GM12892 (cell line): ENCODE measurements at regions not wholly inside any gene's neighbourhood (a gene's known extent, or its start where the extent isn't known, plus 50 kb on each side); places are given as distances from the start of the nearest gene placed in this dataset.

ENCODE experiments used
- POLR2A ChIP-seq: IDR thresholded peaks from 2 replicates; pipeline ENCODE4 v1.6.1; 2011; ENCODE audit warnings: low read depth, low read length, control low read depth
- POLR2AphosphoS5 ChIP-seq: IDR thresholded peaks from 2 replicates; pipeline ENCODE4 v1.6.1; 2011; ENCODE audit warnings: low read depth, low read length, control low read depth

- TF ChIP-seq POLR2A (no peak), POLR2AphosphoS5 (no peak)
These were observed 427.9 kb upstream of the SMIM31 start for GRCh38 chr4:164326056-164326455.
